Esophagus muscularis mucosa (tissue), 3 donors: ENCODE measurements at regions not wholly inside any gene's neighbourhood (a gene's known extent, or its start where the extent isn't known, plus 50 kb on each side); places are given as distances from the start of the nearest gene placed in this dataset.

ENCODE experiments used
- CTCF ChIP-seq, 3 experiments: fragments of 200-600 bp in 2 of 3; fragments of 450-650 bp in 1 of 3; sonication (generic) in 2 of 3; IDR thresholded peaks; one replicate each; pipeline ENCODE4 v1.5.1; 2017 to 2019; ENCODE audit warnings: antibody characterized with exemption in 3 of 3, mild to moderate bottlenecking in 2 of 3, moderate library complexity in 1 of 3
- POLR2A ChIP-seq: fragments of 450-650 bp; IDR thresholded peaks from one replicate; pipeline ENCODE4 v1.6.1; 2017; ENCODE audit warnings: antibody characterized with exemption, moderate library complexity, mild to moderate bottlenecking, low read depth
- POLR2AphosphoS5 ChIP-seq, 2 donors: sonication (generic); formaldehyde crosslinking; IDR thresholded peaks; one replicate each; pipeline ENCODE4 v1.6.1; 2017; ENCODE audit warnings: antibody characterized with exemption in 2 of 2

- TF ChIP-seq POLR2A = no peak
- no peak for TF ChIP-seq CTCF (IDR thresholded peaks at IDR 0.05)
- TF ChIP-seq POLR2AphosphoS5 (IDR thresholded peaks at IDR 0.05) = no peak
Observed at GRCh38 chr22:23466351-23466750, 113.7 kb downstream of the IGLL1 start.
